HCT116 (cell line): ENCODE measurements at regions not wholly inside any gene's neighbourhood (a gene's known extent, or its start where the extent isn't known, plus 50 kb on each side); places are given as distances from the start of the nearest gene placed in this dataset.

Source experiments
- ATAC-seq: fragments of 200-7000 bp; cut with Tn5 transposase; 2 replicates; pipeline ENCODE4 v1.9.1; 2020; ENCODE audit warnings: mild to moderate bottlenecking, moderate library complexity
- BruUV-seq: library from RNA; stranded (reverse); fragments of 400-500 nt; replicated peaks from 2 replicates; lab custom pipeline; 2021; lab: Mats Ljungman, UMichigan
- CTCF ChIA-PET: fragments of 300-600 bp; sonication (Branson Sonifier 250); formaldehyde crosslinking; loops from one replicate; lab custom pipeline; 2021; ENCODE audit warnings: antibody characterized with exemption; lab: Charles Lee
- POLR2A ChIA-PET: fragments of 300-600, 350-600 bp; sonication (Branson Sonifier 250); formaldehyde crosslinking; loops from one replicate; lab custom pipeline; 2021; ENCODE audit warnings: antibody characterized with exemption; lab: Charles Lee
- RAD21 ChIA-PET, 2 experiments: fragments of 300-600 bp; sonication (Branson Sonifier 250); formaldehyde crosslinking; loops; one replicate each; lab custom pipeline; 2023; ENCODE audit warnings: low total read pairs in 2 of 2; ENCODE audit not compliant: uncharacterized antibody in 2 of 2, unreplicated experiment in 2 of 2, low non-redundant PET in 1 of 2; lab: Charles Lee
- DNase-seq: peaks from one replicate; pipeline ENCODE4 v3.0.0-alpha.2; 2010; ENCODE audit warnings: low read depth, low spot score
- H2AFZ ChIP-seq: fragments of 200-600 bp; shearing (Covaris generic), sonication (generic); 2 replicates; pipeline ENCODE4 v1.6.1; 2017; ENCODE audit warnings: low read depth, mixed run types, mixed read lengths, antibody characterized with exemption, low read length; ENCODE audit not compliant: poor library complexity, severe bottlenecking
- H3K27ac ChIP-seq: 2 replicates; pipeline ENCODE4 v1.5.1; 2012; ENCODE audit warnings: low read depth, low read length
- H3K27me3 ChIP-seq: fragments of 200-600 bp; sonication (generic); 2 replicates; pipeline ENCODE4 v1.6.1; 2016; ENCODE audit warnings: mixed run types, low read length, mixed read lengths; ENCODE audit not compliant: insufficient read depth
- H3K36me3 ChIP-seq, 2 experiments: fragments of 200-500 bp in 1 of 2; fragments of 200-600 bp in 1 of 2; sonication (Bioruptor generic) in 1 of 2; sonication (generic) in 1 of 2; 2 replicates each; pipeline versions ENCODE4 v1.5.1 to v1.6.1; 2014 to 2016; ENCODE audit warnings: low read length in 2 of 2, inconsistent platforms in 1 of 2, mixed read lengths in 1 of 2, mixed run types in 1 of 2; ENCODE audit not compliant: insufficient read depth in 2 of 2, control insufficient read depth in 1 of 2
- H3K4me1 ChIP-seq, 2 experiments: fragments of 200-600 bp in 1 of 2; sonication (generic) in 1 of 2; 2 replicates each; pipeline versions ENCODE4 v1.5.1 to v1.6.1; 2012 to 2017; ENCODE audit warnings: low read length in 2 of 2, inconsistent platforms in 1 of 2, mild to moderate bottlenecking in 1 of 2, mixed read lengths in 1 of 2, mixed run types in 1 of 2, moderate library complexity in 1 of 2; ENCODE audit not compliant: insufficient read depth in 2 of 2, control insufficient read depth in 1 of 2
- H3K4me2 ChIP-seq: fragments of 200-600 bp; sonication (generic); 2 replicates; pipeline ENCODE4 v1.6.1; 2017; ENCODE audit warnings: mixed run types, low read length, mixed read lengths
- H3K4me3 ChIP-seq, 2 experiments: fragments of 200-600 bp in 1 of 2; sonication (generic) in 1 of 2; replicated peaks in 1 of 2; 2 replicates each; pipeline ENCODE4 v1.5.1; 2011 to 2016; ENCODE audit warnings: low read length in 2 of 2, control low read depth in 1 of 2, low read depth in 1 of 2, mild to moderate bottlenecking in 1 of 2, mixed read lengths in 1 of 2, mixed run types in 1 of 2
- H3K79me2 ChIP-seq: fragments of 200-600 bp; sonication (generic); 2 replicates; pipeline ENCODE4 v1.6.1; 2017; ENCODE audit warnings: mild to moderate bottlenecking, mixed run types, low read length, moderate library complexity, mixed read lengths; ENCODE audit not compliant: insufficient read depth
- H3K9ac ChIP-seq: fragments of 200-600 bp; sonication (generic); 2 replicates; pipeline ENCODE4 v1.6.1; 2016; ENCODE audit warnings: low read length, mixed read lengths
- H3K9me2 ChIP-seq: fragments of 200-600 bp; sonication (generic), shearing (Covaris generic); 2 replicates; pipeline ENCODE4 v1.6.1; 2017; ENCODE audit warnings: mixed run types, mild to moderate bottlenecking, moderate library complexity; ENCODE audit not compliant: insufficient read depth
- H3K9me3 ChIP-seq, 2 experiments: fragments of 200-500 bp in 1 of 2; fragments of 200-600 bp in 1 of 2; sonication (Bioruptor generic) in 1 of 2; sonication (generic) in 1 of 2; 2 replicates each; pipeline ENCODE4 v1.6.1; 2014 to 2017; ENCODE audit warnings: low read length in 2 of 2, mixed read lengths in 2 of 2, inconsistent platforms in 1 of 2, low read depth in 1 of 2, mild to moderate bottlenecking in 1 of 2, mixed run types in 1 of 2, moderate library complexity in 1 of 2; ENCODE audit not compliant: control insufficient read depth in 1 of 2, insufficient read depth in 1 of 2
- H4K20me1 ChIP-seq: fragments of 200-600 bp; sonication (generic), shearing (Covaris generic); 2 replicates; pipeline ENCODE4 v1.6.1; 2017; ENCODE audit warnings: mixed run types, mild to moderate bottlenecking, moderate library complexity; ENCODE audit not compliant: insufficient read depth
- ATF3 ChIP-seq: IDR thresholded peaks from 2 replicates; pipeline ENCODE4 v1.6.1; 2012
- CBX3 ChIP-seq: IDR thresholded peaks from 2 replicates; pipeline ENCODE4 v1.6.1; 2012; ENCODE audit warnings: low read depth
- CEBPB ChIP-seq: IDR thresholded peaks from 2 replicates; pipeline ENCODE4 v1.6.1; 2012; ENCODE audit warnings: low read depth
- EGR1 ChIP-seq: IDR thresholded peaks from 2 replicates; pipeline ENCODE4 v1.6.1; 2012; ENCODE audit warnings: low read depth
- EZH2 ChIP-seq: fragments of 200-600 bp; sonication (generic); IDR thresholded peaks from 2 replicates; pipeline ENCODE4 v1.6.1; 2017; ENCODE audit warnings: antibody characterized with exemption, mixed run types
- JUND ChIP-seq: IDR thresholded peaks from 2 replicates; pipeline ENCODE4 v1.6.1; 2012
- POLR2AphosphoS5 ChIP-seq: IDR thresholded peaks from 2 replicates; pipeline ENCODE4 v1.6.1; 2011; ENCODE audit warnings: mild to moderate bottlenecking, low read depth, low read length, moderate library complexity
- REST ChIP-seq: IDR thresholded peaks from 2 replicates; pipeline ENCODE4 v1.6.1; 2012; ENCODE audit warnings: low read depth
- SP1 ChIP-seq: IDR thresholded peaks from 2 replicates; pipeline ENCODE4 v1.6.1; 2012; ENCODE audit warnings: low read depth
- SRF ChIP-seq: IDR thresholded peaks from 2 replicates; pipeline ENCODE4 v1.6.1; 2012; ENCODE audit warnings: low read depth
- TCF7L2 ChIP-seq: IDR thresholded peaks from 2 replicates; pipeline ENCODE4 v1.7.0; 2011; ENCODE audit warnings: borderline replicate concordance, inconsistent platforms; ENCODE audit not compliant: insufficient read depth, insufficient read length; ENCODE audit errors: extremely low read depth
- YY1 ChIP-seq: IDR thresholded peaks from 2 replicates; pipeline ENCODE4 v1.6.1; 2011; ENCODE audit warnings: low read length, low read depth, moderate library complexity, mild to moderate bottlenecking; ENCODE audit not compliant: insufficient replicate concordance; ENCODE audit errors: extremely low read depth
- ZBTB33 ChIP-seq: IDR thresholded peaks from 2 replicates; pipeline ENCODE4 v1.6.1; 2011; ENCODE audit warnings: mild to moderate bottlenecking, low read length, moderate library complexity; ENCODE audit not compliant: insufficient replicate concordance; ENCODE audit errors: extremely low read depth
- ZFX ChIP-seq: fragments of 450-650 bp; IDR thresholded peaks from 2 replicates; pipeline ENCODE4 v1.6.1; 2017
- ZNF274 ChIP-seq: fragments of 200-500 bp; sonication (Bioruptor generic); IDR thresholded peaks from 2 replicates; pipeline ENCODE4 v1.6.1; 2014; ENCODE audit warnings: mild to moderate bottlenecking, low read depth, low read length, inconsistent platforms
- intact Hi-C: fragments of 100-400 bp; cut with micrococcal nuclease; formaldehyde crosslinking; loops from 2 replicates; pipeline ENCODE4 v1.10.0; 2022
- TF ChIP-seq, protein P1 (sequence below), 3 experiments: fragments of 200-600 bp in 1 of 3; sonication (generic) in 1 of 3; IDR thresholded peaks in 2 of 3; conservative IDR thresholded peaks in 1 of 3; 2 replicates each; pipeline ENCODE4 v1.5.1; 2012 to 2017; ENCODE audit warnings: low read depth in 2 of 3, low read length in 2 of 3, antibody characterized with exemption in 1 of 3, borderline replicate concordance in 1 of 3, control low read depth in 1 of 3, mild to moderate bottlenecking in 1 of 3, mixed read lengths in 1 of 3, mixed run types in 1 of 3, moderate library complexity in 1 of 3; ENCODE audit not compliant: insufficient read depth in 1 of 3

- H3K9ac ChIP-seq = no peak overlapping the region
- H3K79me2 ChIP-seq = no peaks in the 10 kb centered on the region
- H3K27ac ChIP-seq = no peak overlapping the region
- H3K4me2 ChIP-seq = no peak overlapping the region
- no peak for TF ChIP-seq EGR1
- no peak for TF ChIP-seq YY1
- no peak for TF ChIP-seq SP1
- no peak for TF ChIP-seq TCF7L2
- no peak for TF ChIP-seq ATF3
- no peak for TF ChIP-seq SRF
- no peak for TF ChIP-seq JUND
- TF ChIP-seq REST = no peak
- no peak for TF ChIP-seq ZNF274
- no peak for TF ChIP-seq CEBPB
- no peak for TF ChIP-seq EZH2
- no peak for TF ChIP-seq ZBTB33
- TF ChIP-seq, protein P1, sequence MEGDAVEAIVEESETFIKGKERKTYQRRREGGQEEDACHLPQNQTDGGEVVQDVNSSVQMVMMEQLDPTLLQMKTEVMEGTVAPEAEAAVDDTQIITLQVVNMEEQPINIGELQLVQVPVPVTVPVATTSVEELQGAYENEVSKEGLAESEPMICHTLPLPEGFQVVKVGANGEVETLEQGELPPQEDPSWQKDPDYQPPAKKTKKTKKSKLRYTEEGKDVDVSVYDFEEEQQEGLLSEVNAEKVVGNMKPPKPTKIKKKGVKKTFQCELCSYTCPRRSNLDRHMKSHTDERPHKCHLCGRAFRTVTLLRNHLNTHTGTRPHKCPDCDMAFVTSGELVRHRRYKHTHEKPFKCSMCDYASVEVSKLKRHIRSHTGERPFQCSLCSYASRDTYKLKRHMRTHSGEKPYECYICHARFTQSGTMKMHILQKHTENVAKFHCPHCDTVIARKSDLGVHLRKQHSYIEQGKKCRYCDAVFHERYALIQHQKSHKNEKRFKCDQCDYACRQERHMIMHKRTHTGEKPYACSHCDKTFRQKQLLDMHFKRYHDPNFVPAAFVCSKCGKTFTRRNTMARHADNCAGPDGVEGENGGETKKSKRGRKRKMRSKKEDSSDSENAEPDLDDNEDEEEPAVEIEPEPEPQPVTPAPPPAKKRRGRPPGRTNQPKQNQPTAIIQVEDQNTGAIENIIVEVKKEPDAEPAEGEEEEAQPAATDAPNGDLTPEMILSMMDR (IDR thresholded peaks at IDR 0.05 in 2 of 3, conservative IDR thresholded peaks at IDR 0.05 in 1 of 3; ENCODE audit: borderline replicate concordance in 1 of 3, insufficient read depth in 1 of 3, low read depth in 2 of 3, low read length in 2 of 3) = no peak
- no peak for TF ChIP-seq POLR2AphosphoS5
- no peak for TF ChIP-seq CBX3
- no peak for TF ChIP-seq ZFX
- DNase-seq (no peak), ATAC-seq (no peak)
- no peaks in the 10 kb centered on the region for H3K4me1 ChIP-seq
- H2AFZ ChIP-seq = no peak overlapping the region
- intact Hi-C loops = no loop called here
- BruUV-seq = no TSS peak
- ChIA-PET RAD21 (no interaction called here), CTCF (no interaction called here), POLR2A (no interaction called here)
- H3K9me3 ChIP-seq = no peaks in the 10 kb centered on the region
- H3K4me3 ChIP-seq = no peak overlapping the region
- H3K9me2 ChIP-seq = no peaks in the 10 kb centered on the region
- no peaks in the 10 kb centered on the region for H3K27me3 ChIP-seq
- H3K36me3 ChIP-seq = no peaks in the 10 kb centered on the region; a peak in 1 of 4 replicates
- no peaks in the 10 kb centered on the region for H4K20me1 ChIP-seq
These were observed 364.1 kb downstream of the KCNJ2 start for GRCh38 chr17:70533427-70533826.
